SK-N-SH (cell line): ENCODE measurements at regions not wholly inside any gene's neighbourhood (a gene's known extent, or its start where the extent isn't known, plus 50 kb on each side); places are given as distances from the start of the nearest gene placed in this dataset.

ENCODE experiments used
- CTCF ChIP-seq: fragments of 200-600 bp; sonication (generic); IDR thresholded peaks from 2 replicates; pipeline ENCODE4 v1.6.1; 2017; ENCODE audit warnings: antibody characterized with exemption, mild to moderate bottlenecking, moderate library complexity
- EP300 ChIP-seq, 2 experiments: IDR thresholded peaks; 2 replicates each; pipeline versions ENCODE4 v1.4.0 to v1.6.1; 2012; ENCODE audit warnings: borderline replicate concordance in 1 of 2, low read depth in 1 of 2, low read length in 1 of 2
- GABPA ChIP-seq: IDR thresholded peaks from 2 replicates; pipeline ENCODE4 v1.4.0; 2012; ENCODE audit warnings: low read depth, mild to moderate bottlenecking
- NFIC ChIP-seq: IDR thresholded peaks from 2 replicates; pipeline ENCODE4 v1.4.0; 2012; ENCODE audit warnings: borderline replicate concordance
- POLR2AphosphoS5 ChIP-seq: IDR thresholded peaks from 2 replicates; pipeline ENCODE4 v1.6.1; 2012; ENCODE audit warnings: low read depth, low read length
- RAD21 ChIP-seq: IDR thresholded peaks from 2 replicates; pipeline ENCODE4 v1.6.1; 2012; ENCODE audit warnings: mild to moderate bottlenecking, low read length
- REST ChIP-seq: IDR thresholded peaks from 2 replicates; pipeline ENCODE4 v1.6.1; 2012; ENCODE audit warnings: mild to moderate bottlenecking, low read depth, low read length, moderate library complexity
- TAF1 ChIP-seq: IDR thresholded peaks from 2 replicates; pipeline ENCODE4 v1.6.1; 2012; ENCODE audit warnings: low read depth, mild to moderate bottlenecking, low read length, moderate library complexity, borderline replicate concordance

DNA sequence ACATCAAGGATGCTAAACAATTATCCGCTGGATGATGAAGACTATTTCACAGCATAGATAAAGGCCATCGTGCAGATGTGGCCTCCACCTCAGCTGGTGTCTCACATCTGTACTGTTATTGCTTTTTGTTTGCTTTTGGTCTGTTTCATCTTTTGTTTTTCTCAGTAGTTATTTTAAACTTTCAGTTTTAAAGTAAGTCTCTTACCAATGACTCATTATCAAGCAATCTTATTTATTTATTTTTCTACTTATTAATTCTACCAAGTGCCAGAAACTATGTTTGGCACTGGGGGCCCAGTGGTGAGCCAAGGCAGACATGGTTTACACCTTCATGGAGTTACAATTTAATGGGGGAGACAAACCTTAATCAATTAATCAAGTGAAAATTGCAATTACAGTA, 250.9 kb upstream of the TMEM72 start:
- TF ChIP-seq CTCF (no peak), REST (no peak), POLR2AphosphoS5 (no peak), GABPA (no peak), NFIC (no peak), EP300 (IDR thresholded peaks at IDR 0.05; ENCODE audit: borderline replicate concordance in 1 of 2, low read depth in 1 of 2, low read length in 1 of 2) (no peak), TAF1 (no peak), RAD21 (no peak)
